ENCODE measurements at regions not wholly inside any gene's neighbourhood (a gene's known extent, or its start where the extent isn't known, plus 50 kb on each side); places are given as distances from the start of the nearest gene placed in this dataset.

DNA sequence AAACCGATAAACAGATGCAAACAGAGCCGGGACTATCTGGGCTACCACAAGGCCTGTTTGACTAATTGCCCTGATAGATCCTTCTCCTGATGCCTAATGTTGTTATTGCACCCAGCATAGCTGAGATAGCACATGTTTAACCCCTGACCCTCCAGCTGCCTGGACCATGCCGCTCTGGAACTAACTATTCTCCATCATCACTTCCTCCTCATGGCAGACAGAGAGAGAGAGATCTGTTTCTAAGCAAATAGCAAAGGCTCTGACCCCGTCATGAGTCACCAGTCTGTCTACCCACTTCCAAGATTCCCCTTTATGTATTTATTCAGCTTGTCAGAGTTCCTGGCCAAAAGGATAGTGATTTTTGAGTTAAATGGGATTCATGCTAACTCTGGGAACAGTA is 58.2 kb upstream of the FLRT2 start (continued):
- TF ChIP-seq ATF6 (CRISPR knock-in tag; IDR thresholded peaks at IDR 0.05): no peak
- no peak for TF ChIP-seq SMAD3 (CRISPR knock-in tag; IDR thresholded peaks at IDR 0.05; ENCODE audit: borderline replicate concordance)
- no peak for TF ChIP-seq ZBTB21 (CRISPR knock-in tag; IDR thresholded peaks at IDR 0.05; ENCODE audit: borderline replicate concordance)
- no peak for TF ChIP-seq ZNF281 (CRISPR knock-in tag; IDR thresholded peaks at IDR 0.05)

GRCh38 chr14:85474431-85474830 is 55.5 kb upstream of the FLRT2 start:
- ATAC-seq (no peak), DNase-seq (ENCODE audit: low spot score) (no peak)
- H3K27ac Mint-ChIP-seq: no peak overlapping the region
- CTCF ChIA-PET: no interaction called here
- POLR2A ChIA-PET: no interaction called here
- H3K9me3 Mint-ChIP-seq: no peaks in the 10 kb centered on the region
- no peaks in the 10 kb centered on the region for H3K36me3 Mint-ChIP-seq
- H3K27me3 Mint-ChIP-seq (ENCODE audit: low read depth): no peaks in the 10 kb centered on the region
- peaks cover 6% of the 10 kb centered on the region for H3K4me1 Mint-ChIP-seq
- no peak for TF ChIP-seq ZNF532 (CRISPR knock-in tag; IDR thresholded peaks at IDR 0.05; ENCODE audit: borderline replicate concordance)
- no peak for TF ChIP-seq ZNF121 (CRISPR knock-in tag; IDR thresholded peaks at IDR 0.05)
- TF ChIP-seq NFATC4 (CRISPR knock-in tag; IDR thresholded peaks at IDR 0.05): no peak
- TF ChIP-seq MXD4 (CRISPR knock-in tag; IDR thresholded peaks at IDR 0.05; ENCODE audit: borderline replicate concordance): no peak
- no peak for TF ChIP-seq ATF6 (CRISPR knock-in tag; IDR thresholded peaks at IDR 0.05)
- no peak for TF ChIP-seq MAX (CRISPR knock-in tag; IDR thresholded peaks at IDR 0.05)
- no peak for TF ChIP-seq ZNF263 (CRISPR knock-in tag; IDR thresholded peaks at IDR 0.05; ENCODE audit: low read depth)
- no peak for TF ChIP-seq JAZF1 (CRISPR knock-in tag; IDR thresholded peaks at IDR 0.05)
- no peak for TF ChIP-seq ZNF138 (CRISPR knock-in tag; conservative IDR thresholded peaks at IDR 0.05)
- TF ChIP-seq ZNF396 (CRISPR knock-in tag; IDR thresholded peaks at IDR 0.05; ENCODE audit: borderline replicate concordance): no peak
- TF ChIP-seq PRRX2 (CRISPR knock-in tag; IDR thresholded peaks at IDR 0.05): no peak
- no peak for TF ChIP-seq GABPB1 (CRISPR knock-in tag; IDR thresholded peaks at IDR 0.05)
- no peak overlapping the region for H3K4me3 Mint-ChIP-seq

Measured in WTC11 (cell line).